SK-N-SH treated with all-trans-retinoic acid at 6 μM for 48 hours (cell line): ENCODE measurements at regions not wholly inside any gene's neighbourhood (a gene's known extent, or its start where the extent isn't known, plus 50 kb on each side); places are given as distances from the start of the nearest gene placed in this dataset.

ENCODE experiments used
- ARNTL ChIP-seq: fragments of 450-650 bp; formaldehyde crosslinking; IDR thresholded peaks from 2 replicates; pipeline ENCODE4 v1.5.0; 2020; ENCODE audit warnings: low read depth, mild to moderate bottlenecking, moderate library complexity, borderline replicate concordance
- TCF4 ChIP-seq: fragments of 250-450 bp; sonication (Bioruptor Pico); IDR thresholded peaks from 2 replicates; pipeline ENCODE4 v1.8.0; 2021; ENCODE audit warnings: mild to moderate bottlenecking, moderate library complexity, borderline replicate concordance
- ZNF8 ChIP-seq: fragments of 450-650 bp; formaldehyde crosslinking; IDR thresholded peaks from 2 replicates; pipeline ENCODE4 v1.5.0; 2020; ENCODE audit warnings: mild to moderate bottlenecking, moderate library complexity

DNA sequence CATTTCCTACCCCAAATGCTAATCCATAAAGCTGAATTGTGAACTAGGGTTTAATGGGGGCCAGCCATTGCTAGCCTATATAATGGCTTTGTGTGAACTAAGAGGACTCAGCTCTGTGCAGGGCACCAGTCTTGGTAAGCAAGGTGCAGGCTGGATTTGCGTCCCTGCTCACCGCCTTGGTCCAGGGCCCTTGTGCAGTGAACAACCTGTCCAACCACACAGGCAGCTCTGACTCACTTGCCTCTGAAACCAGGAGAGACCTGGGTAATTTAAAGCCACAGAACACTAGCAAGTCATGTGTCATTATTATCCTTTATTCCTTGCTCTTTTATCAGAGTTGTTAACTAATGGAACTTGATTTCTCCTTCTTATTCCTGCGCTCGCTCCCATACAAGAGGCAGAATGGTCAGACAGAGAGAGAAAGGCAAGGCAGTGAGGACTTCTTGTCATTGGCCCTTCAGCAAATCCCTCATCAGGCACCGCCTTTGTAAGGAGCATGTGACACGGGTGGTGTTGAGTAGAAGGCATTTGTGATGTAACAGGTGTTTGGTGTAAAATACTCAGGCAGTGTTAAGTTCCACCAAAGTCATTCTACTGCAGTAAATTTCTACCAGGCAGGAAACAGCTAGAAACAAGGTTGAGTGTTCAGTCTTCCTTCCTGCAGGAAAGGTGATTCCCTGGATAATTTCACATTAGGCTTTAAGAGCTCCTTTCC, 67.3 kb upstream of the OLIG2 start:
- TF ChIP-seq ZNF8 (CRISPR knock-in tag) (no peak), TCF4 (CRISPR knock-in tag) (no peak), ARNTL (CRISPR knock-in tag) (no peak)
